H54 (cell line): ENCODE measurements at regions not wholly inside any gene's neighbourhood (a gene's known extent, or its start where the extent isn't known, plus 50 kb on each side); places are given as distances from the start of the nearest gene placed in this dataset.
"Not testable (repeated sequence)": the region's sequence is repeated elsewhere in the genome, so short reads cannot be mapped to it uniquely, and the experiment has no call there.

Experiments used
- DNase-seq: peaks from one replicate; pipeline ENCODE4 v3.0.0; 2011; ENCODE audit warnings: low spot score, mixed read lengths; ENCODE audit not compliant: insufficient read length
- FAIRE-seq: peaks from 3 replicates; lab custom pipeline; 2011; peaks lifted over from hg19 to GRCh38; lab: Jason Lieb, UNC
- POLR2A ChIP-seq: IDR thresholded peaks from 2 replicates; pipeline ENCODE4 v1.6.1; 2011; ENCODE audit warnings: low read depth, mild to moderate bottlenecking, low read length

GRCh38 chr3:150140614-150141321 is 170.1 kb upstream of the PFN2 start:
- DNase-seq (no peak), FAIRE-seq (no peak)
- TF ChIP-seq POLR2A = no peak

- no peak for TF ChIP-seq POLR2A
- FAIRE-seq = no peak
- DNase-seq = no peak
These were observed 168.1 kb upstream of the PFN2 start for GRCh38 chr3:150138824-150139223.

GRCh38 chr3:150136242-150136641 is 165.5 kb upstream of the PFN2 start:
- no peak for DNase-seq
- TF ChIP-seq POLR2A = no peak
- FAIRE-seq = no peak

GRCh38 chr3:150135287-150135721 is 164.6 kb upstream of the PFN2 start:
- no peak for DNase-seq
- no peak for FAIRE-seq
- no peak for TF ChIP-seq POLR2A

GRCh38 chr3:150133293-150133692 is 162.6 kb upstream of the PFN2 start:
- TF ChIP-seq POLR2A = no peak
- DNase-seq (no peak), FAIRE-seq (no peak)

GRCh38 chr3:150132101-150132749 is 161.5 kb upstream of the PFN2 start:
- DNase-seq (no peak), FAIRE-seq (no peak)
- TF ChIP-seq POLR2A = no peak

GRCh38 chr3:150131663-150132062 is 161.0 kb upstream of the PFN2 start:
- DNase-seq (no peak), FAIRE-seq (no peak)
- TF ChIP-seq POLR2A = no peak

GRCh38 chr3:150130404-150131100 is 159.9 kb upstream of the PFN2 start:
- no peak for TF ChIP-seq POLR2A
- DNase-seq = no peak
- no peak for FAIRE-seq

GRCh38 chr3:150129166-150129565 is 158.5 kb upstream of the PFN2 start:
- DNase-seq = no peak
- FAIRE-seq = no peak
- no peak for TF ChIP-seq POLR2A

GRCh38 chr3:150128126-150128525 is 157.4 kb upstream of the PFN2 start:
- FAIRE-seq (no peak), DNase-seq (no peak)
- TF ChIP-seq POLR2A = no peak

GRCh38 chr3:150127011-150127490 is 156.4 kb upstream of the PFN2 start:
- DNase-seq = no peak
- no peak for FAIRE-seq
- TF ChIP-seq POLR2A = no peak

GRCh38 chr3:150124142-150124541 is 153.4 kb upstream of the PFN2 start:
- no peak for DNase-seq
- no peak for TF ChIP-seq POLR2A
- no peak for FAIRE-seq

GRCh38 chr3:150123249-150123648 is 152.6 kb upstream of the PFN2 start:
- not testable (repeated sequence) for DNase-seq, FAIRE-seq

- FAIRE-seq (no peak), DNase-seq (no peak)
- TF ChIP-seq POLR2A = no peak
These were observed 147.5 kb upstream of the PFN2 start for GRCh38 chr3:150118219-150118618.
